A673 (cell line): ENCODE measurements at regions not wholly inside any gene's neighbourhood (a gene's known extent, or its start where the extent isn't known, plus 50 kb on each side); places are given as distances from the start of the nearest gene placed in this dataset.

ENCODE experiments used
- CTCF ChIP-seq: fragments of 300-800, 200-600 bp; sonication (generic); conservative IDR thresholded peaks from 2 replicates; pipeline ENCODE4 v1.5.1; 2017; ENCODE audit warnings: low read depth, mild to moderate bottlenecking, antibody characterized with exemption, low read length, moderate library complexity, mixed read lengths
- EZH2 ChIP-seq: fragments of 200-600 bp; sonication (generic); IDR thresholded peaks from 2 replicates; pipeline ENCODE4 v1.6.1; 2017; ENCODE audit warnings: borderline replicate concordance, low read depth, mild to moderate bottlenecking, mixed read lengths, antibody characterized with exemption, low read length; ENCODE audit not compliant: poor library complexity, severe bottlenecking

GRCh38 chr2:235129850-235130249 lies 178.0 kb downstream of the SH3BP4 start:
- TF ChIP-seq CTCF = no peak
- no peak for TF ChIP-seq EZH2
